ENCODE measurements at regions not wholly inside any gene's neighbourhood (a gene's known extent, or its start where the extent isn't known, plus 50 kb on each side); places are given as distances from the start of the nearest gene placed in this dataset.
"Not testable (repeated sequence)": the region's sequence is repeated elsewhere in the genome, so short reads cannot be mapped to it uniquely, and the experiment has no call there.

DNA sequence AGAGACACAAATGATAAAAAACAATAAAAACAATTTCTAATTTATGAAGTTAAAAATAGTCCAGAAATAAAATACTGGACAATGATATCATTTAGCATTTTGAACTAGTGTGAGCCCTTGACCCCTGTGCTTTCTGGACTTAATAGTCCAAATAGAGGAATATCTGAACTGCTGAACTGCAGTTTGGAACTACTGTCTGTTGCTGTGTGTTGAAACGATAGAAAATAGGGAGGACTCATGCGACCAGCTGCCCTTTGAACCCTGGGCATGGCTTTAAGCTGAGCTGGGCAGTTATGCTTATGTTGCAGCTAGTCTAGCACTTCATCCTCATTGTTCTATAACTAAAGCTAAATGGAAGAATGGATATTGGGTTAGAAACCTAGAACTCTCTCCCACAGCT, 99.5 kb downstream of the FMR1NB start:
- H3K27ac ChIP-seq (ENCODE audit: low read depth, low read length): no peak overlapping the region
- H3K27me3 ChIP-seq (ENCODE audit: control insufficient read depth in 5 of 5, insufficient read depth in 4 of 5, low read length in 5 of 5): peaks cover 0 to 3% (median 0%) of the 10 kb centered on the region in 5 donors
- H3K9me3 ChIP-seq (ENCODE audit: control insufficient read depth in 5 of 5, low read length in 5 of 5): no peaks in the 10 kb centered on the region
- no peak overlapping the region for H3K4me3 ChIP-seq (ENCODE audit: low read depth in 1 of 5, low read length in 5 of 5)
- no peak overlapping the region for H3K9ac ChIP-seq (ENCODE audit: low read length in 5 of 5)
- no peaks in the 10 kb centered on the region for H3K36me3 ChIP-seq (ENCODE audit: control insufficient read depth in 5 of 5, insufficient read depth in 5 of 5, low read length in 5 of 5)
- H3K4me1 ChIP-seq (ENCODE audit: control insufficient read depth in 5 of 5, insufficient read depth in 5 of 5, low read length in 5 of 5): no peaks in the 10 kb centered on the region

DNA sequence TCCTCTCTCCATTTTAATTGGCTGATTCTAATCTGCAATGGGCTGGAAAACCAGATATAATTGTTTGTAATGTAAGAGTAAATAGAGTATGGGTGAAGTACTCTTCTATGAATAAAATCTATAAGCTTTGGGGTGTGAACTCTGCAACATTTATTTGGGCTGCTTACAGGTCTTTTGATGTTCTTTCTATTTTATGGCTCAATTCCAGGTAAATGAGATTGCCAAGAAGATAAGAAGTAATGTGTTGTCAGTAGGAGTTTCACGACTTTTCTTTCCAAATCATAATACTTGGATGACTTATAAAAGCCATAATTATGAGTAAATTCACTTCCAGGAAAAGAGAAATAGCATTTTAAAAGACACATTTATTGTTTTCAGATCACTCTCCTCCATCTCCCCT, 103.5 kb downstream of the FMR1NB start:
- H3K9ac ChIP-seq (ENCODE audit: low read length in 5 of 5): no peak overlapping the region
- no peak overlapping the region for H3K27ac ChIP-seq (ENCODE audit: low read depth, low read length)
- H3K36me3 ChIP-seq (ENCODE audit: control insufficient read depth in 5 of 5, insufficient read depth in 5 of 5, low read length in 5 of 5): no peaks in the 10 kb centered on the region
- H3K9me3 ChIP-seq (ENCODE audit: control insufficient read depth in 5 of 5, low read length in 5 of 5): no peaks in the 10 kb centered on the region
- H3K4me1 ChIP-seq (ENCODE audit: control insufficient read depth in 5 of 5, insufficient read depth in 5 of 5, low read length in 5 of 5): no peaks in the 10 kb centered on the region
- H3K27me3 ChIP-seq (ENCODE audit: control insufficient read depth in 5 of 5, insufficient read depth in 4 of 5, low read length in 5 of 5): no peaks in the 10 kb centered on the region
- H3K4me3 ChIP-seq (ENCODE audit: low read depth in 1 of 5, low read length in 5 of 5): no peak overlapping the region

DNA sequence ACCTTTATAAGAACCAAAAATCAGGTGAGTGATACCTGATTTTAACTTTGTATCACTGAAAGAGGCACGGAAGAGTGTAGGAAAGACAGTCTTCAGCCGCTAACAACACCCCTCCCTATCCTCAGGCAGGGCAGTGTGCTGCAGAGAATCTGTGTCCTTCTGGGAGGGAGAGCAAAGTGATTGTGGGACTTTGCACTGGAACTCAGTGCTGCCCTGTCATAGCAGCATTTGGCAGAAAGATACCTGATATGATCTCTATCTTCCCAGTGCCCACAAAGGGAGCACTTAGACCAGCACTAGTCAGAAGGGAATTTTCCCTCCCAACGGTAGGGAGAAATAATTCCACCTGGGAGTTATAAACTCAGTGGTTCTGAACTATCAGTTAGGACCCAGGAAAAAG, 139.0 kb downstream of the FMR1NB start:
- no peaks in the 10 kb centered on the region for H3K4me1 ChIP-seq (ENCODE audit: control insufficient read depth in 5 of 5, insufficient read depth in 5 of 5, low read length in 5 of 5)
- H3K27me3 ChIP-seq (ENCODE audit: control insufficient read depth in 5 of 5, insufficient read depth in 4 of 5, low read length in 5 of 5): peaks cover 0 to 4% (median 0%) of the 10 kb centered on the region in 5 donors
- H3K36me3 ChIP-seq (ENCODE audit: control insufficient read depth in 5 of 5, insufficient read depth in 5 of 5, low read length in 5 of 5): no peaks in the 10 kb centered on the region
- no peak overlapping the region for H3K27ac ChIP-seq (ENCODE audit: low read depth, low read length)
- no peak overlapping the region for H3K9ac ChIP-seq (ENCODE audit: low read length in 5 of 5)
- H3K9me3 ChIP-seq (ENCODE audit: control insufficient read depth in 5 of 5, low read length in 5 of 5): peaks cover 0 to 5% (median 0%) of the 10 kb centered on the region in 5 donors
- no peak overlapping the region for H3K4me3 ChIP-seq (ENCODE audit: low read depth in 1 of 5, low read length in 5 of 5)

GRCh38 chrX:148120999-148121623, 140.0 kb downstream of the FMR1NB start:
- Histone ChIP-seq H3K27me3 (ENCODE audit: control insufficient read depth in 5 of 5, insufficient read depth in 4 of 5, low read length in 5 of 5) (peaks cover 0 to 4% (median 0%) of the 10 kb centered on the region in 5 donors), H3K27ac (ENCODE audit: low read depth, low read length) (no peak overlapping the region), H3K36me3 (ENCODE audit: control insufficient read depth in 5 of 5, insufficient read depth in 5 of 5, low read length in 5 of 5) (no peaks in the 10 kb centered on the region), H3K4me3 (ENCODE audit: low read depth in 1 of 5, low read length in 5 of 5) (no peak overlapping the region), H3K9ac (ENCODE audit: low read length in 5 of 5) (no peak overlapping the region), H3K9me3 (ENCODE audit: control insufficient read depth in 5 of 5, low read length in 5 of 5) (peaks cover 0 to 5% (median 0%) of the 10 kb centered on the region in 5 donors), H3K4me1 (ENCODE audit: control insufficient read depth in 5 of 5, insufficient read depth in 5 of 5, low read length in 5 of 5) (no peaks in the 10 kb centered on the region)

DNA sequence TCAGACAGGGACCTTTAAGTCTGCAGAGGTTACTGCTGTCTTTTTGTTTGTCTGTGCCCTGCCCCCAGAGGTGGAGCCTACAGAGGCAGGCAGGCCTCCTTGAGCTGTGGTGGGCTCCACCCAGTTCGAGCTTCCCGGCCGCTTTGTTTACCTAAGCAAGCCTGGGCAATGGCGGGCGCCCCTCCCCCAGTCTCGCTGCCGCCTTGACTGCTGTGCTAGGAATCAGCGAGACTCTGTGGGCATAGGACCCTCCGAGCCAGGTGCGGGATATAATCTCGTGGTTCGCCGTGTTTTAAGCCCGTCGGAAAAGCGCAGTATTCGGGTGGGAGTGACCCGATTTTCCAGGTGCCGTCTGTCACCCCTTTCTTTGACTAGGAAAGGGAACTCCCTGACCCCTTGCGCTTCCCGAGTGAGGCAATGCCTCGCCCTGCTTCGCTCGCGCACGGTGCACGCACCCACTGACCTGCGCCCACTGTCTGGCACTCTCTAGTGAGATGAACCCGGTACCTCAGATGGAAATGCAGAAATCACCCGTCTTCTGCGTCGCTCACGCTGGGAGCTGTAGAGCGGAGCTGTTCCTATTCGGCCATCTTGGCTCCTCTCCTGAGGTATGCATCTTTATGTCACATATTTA, 147.9 kb downstream of the FMR1NB start:
- H3K27me3 ChIP-seq (ENCODE audit: control insufficient read depth in 5 of 5, insufficient read depth in 4 of 5, low read length in 5 of 5); H3K36me3 ChIP-seq (ENCODE audit: control insufficient read depth in 5 of 5, insufficient read depth in 5 of 5, low read length in 5 of 5); H3K9me3 ChIP-seq (ENCODE audit: control insufficient read depth in 5 of 5, low read length in 5 of 5); H3K4me3 ChIP-seq (ENCODE audit: low read depth in 1 of 5, low read length in 5 of 5); H3K4me1 ChIP-seq (ENCODE audit: control insufficient read depth in 5 of 5, insufficient read depth in 5 of 5, low read length in 5 of 5); H3K27ac ChIP-seq (ENCODE audit: low read depth, low read length); H3K9ac ChIP-seq (ENCODE audit: low read length in 5 of 5): not testable (repeated sequence)

- Histone ChIP-seq H3K27ac (ENCODE audit: low read depth, low read length) (no peak overlapping the region), H3K9ac (ENCODE audit: low read length in 5 of 5) (no peak overlapping the region), H3K27me3 (ENCODE audit: control insufficient read depth in 5 of 5, insufficient read depth in 4 of 5, low read length in 5 of 5) (no peaks in the 10 kb centered on the region), H3K4me1 (ENCODE audit: control insufficient read depth in 5 of 5, insufficient read depth in 5 of 5, low read length in 5 of 5) (no peaks in the 10 kb centered on the region), H3K36me3 (ENCODE audit: control insufficient read depth in 5 of 5, insufficient read depth in 5 of 5, low read length in 5 of 5) (no peaks in the 10 kb centered on the region), H3K9me3 (ENCODE audit: control insufficient read depth in 5 of 5, low read length in 5 of 5) (no peaks in the 10 kb centered on the region), H3K4me3 (ENCODE audit: low read depth in 1 of 5, low read length in 5 of 5) (no peak overlapping the region)
These were observed 152.1 kb downstream of the FMR1NB start for GRCh38 chrX:148133105-148133725.

GRCh38 chrX:148134578-148134977, 153.4 kb downstream of the FMR1NB start:
- no peaks in the 10 kb centered on the region for H3K36me3 ChIP-seq (ENCODE audit: control insufficient read depth in 5 of 5, insufficient read depth in 5 of 5, low read length in 5 of 5)
- H3K27ac ChIP-seq (ENCODE audit: low read depth, low read length): no peak overlapping the region
- no peaks in the 10 kb centered on the region for H3K9me3 ChIP-seq (ENCODE audit: control insufficient read depth in 5 of 5, low read length in 5 of 5)
- no peak overlapping the region for H3K9ac ChIP-seq (ENCODE audit: low read length in 5 of 5)
- H3K4me1 ChIP-seq (ENCODE audit: control insufficient read depth in 5 of 5, insufficient read depth in 5 of 5, low read length in 5 of 5): no peaks in the 10 kb centered on the region
- H3K27me3 ChIP-seq (ENCODE audit: control insufficient read depth in 5 of 5, insufficient read depth in 4 of 5, low read length in 5 of 5): no peaks in the 10 kb centered on the region
- H3K4me3 ChIP-seq (ENCODE audit: low read depth in 1 of 5, low read length in 5 of 5): no peak overlapping the region

GRCh38 chrX:148135738-148136137, 154.6 kb downstream of the FMR1NB start:
- Histone ChIP-seq H3K27me3 (ENCODE audit: control insufficient read depth in 5 of 5, insufficient read depth in 4 of 5, low read length in 5 of 5) (no peaks in the 10 kb centered on the region), H3K27ac (ENCODE audit: low read depth, low read length) (no peak overlapping the region), H3K9me3 (ENCODE audit: control insufficient read depth in 5 of 5, low read length in 5 of 5) (no peaks in the 10 kb centered on the region), H3K36me3 (ENCODE audit: control insufficient read depth in 5 of 5, insufficient read depth in 5 of 5, low read length in 5 of 5) (no peaks in the 10 kb centered on the region), H3K4me1 (ENCODE audit: control insufficient read depth in 5 of 5, insufficient read depth in 5 of 5, low read length in 5 of 5) (no peaks in the 10 kb centered on the region), H3K9ac (ENCODE audit: low read length in 5 of 5) (no peak overlapping the region), H3K4me3 (ENCODE audit: low read depth in 1 of 5, low read length in 5 of 5) (no peak overlapping the region)

DNA sequence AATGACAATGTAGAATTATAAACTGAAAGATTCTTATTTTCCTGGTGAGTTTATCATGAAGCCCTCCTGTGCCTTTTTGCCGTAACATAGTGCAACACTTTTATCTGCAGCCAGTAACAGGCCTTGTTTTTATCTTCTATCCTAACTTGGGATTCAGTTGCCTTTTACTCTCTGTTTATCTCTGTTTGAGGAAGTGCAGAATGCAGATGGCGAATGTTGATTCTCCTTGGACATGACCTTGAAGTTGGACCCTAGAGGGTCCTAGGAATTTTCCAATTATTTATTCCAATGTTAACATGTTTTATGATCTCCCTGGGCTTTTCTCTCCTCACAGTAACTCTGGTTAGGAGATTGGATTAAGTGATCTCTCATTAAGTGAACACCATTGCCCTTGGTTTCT, 165.0 kb downstream of the FMR1NB start:
- no peak overlapping the region for H3K9ac ChIP-seq (ENCODE audit: low read length in 5 of 5)
- H3K36me3 ChIP-seq (ENCODE audit: control insufficient read depth in 5 of 5, insufficient read depth in 5 of 5, low read length in 5 of 5): no peaks in the 10 kb centered on the region
- no peaks in the 10 kb centered on the region for H3K4me1 ChIP-seq (ENCODE audit: control insufficient read depth in 5 of 5, insufficient read depth in 5 of 5, low read length in 5 of 5)
- no peaks in the 10 kb centered on the region for H3K27me3 ChIP-seq (ENCODE audit: control insufficient read depth in 5 of 5, insufficient read depth in 4 of 5, low read length in 5 of 5)
- H3K4me3 ChIP-seq (ENCODE audit: low read depth in 1 of 5, low read length in 5 of 5): no peak overlapping the region
- peaks cover 0 to 2% (median 0%) of the 10 kb centered on the region in 5 donors for H3K9me3 ChIP-seq (ENCODE audit: control insufficient read depth in 5 of 5, low read length in 5 of 5)
- no peak overlapping the region for H3K27ac ChIP-seq (ENCODE audit: low read depth, low read length)

DNA sequence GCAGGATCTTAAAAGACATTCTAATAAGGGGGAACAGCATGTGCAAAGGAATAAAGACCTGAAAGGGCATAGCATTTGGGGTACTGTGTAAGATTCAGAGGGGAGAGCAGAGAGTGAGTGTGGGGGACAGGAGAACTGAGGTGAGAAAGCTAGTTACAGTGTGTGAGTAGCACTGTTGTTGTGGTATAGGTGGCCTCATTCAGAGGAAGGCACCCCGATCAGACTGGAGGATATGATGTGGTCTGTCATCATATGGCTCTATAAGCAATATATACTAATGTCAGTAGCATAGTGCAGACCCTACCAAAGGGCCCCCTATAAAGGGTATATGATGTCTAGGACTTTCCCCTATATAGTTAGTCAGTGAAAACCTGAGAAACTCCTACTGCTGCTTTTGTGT, 175.8 kb downstream of the FMR1NB start:
- no peak overlapping the region for H3K27ac ChIP-seq (ENCODE audit: low read depth, low read length)
- H3K4me3 ChIP-seq (ENCODE audit: low read depth in 1 of 5, low read length in 5 of 5): no peak overlapping the region
- H3K9me3 ChIP-seq (ENCODE audit: control insufficient read depth in 5 of 5, low read length in 5 of 5): no peaks in the 10 kb centered on the region
- no peaks in the 10 kb centered on the region for H3K36me3 ChIP-seq (ENCODE audit: control insufficient read depth in 5 of 5, insufficient read depth in 5 of 5, low read length in 5 of 5)
- no peaks in the 10 kb centered on the region for H3K4me1 ChIP-seq (ENCODE audit: control insufficient read depth in 5 of 5, insufficient read depth in 5 of 5, low read length in 5 of 5)
- H3K9ac ChIP-seq (ENCODE audit: low read length in 5 of 5): no peak overlapping the region
- H3K27me3 ChIP-seq (ENCODE audit: control insufficient read depth in 5 of 5, insufficient read depth in 4 of 5, low read length in 5 of 5): peaks cover 0 to 3% (median 0%) of the 10 kb centered on the region in 5 donors

All from subcutaneous abdominal adipose tissue (tissue), 5 donors.